ENCODE measurements at regions not wholly inside any gene's neighbourhood (a gene's known extent, or its start where the extent isn't known, plus 50 kb on each side); places are given as distances from the start of the nearest gene placed in this dataset.

- TF ChIP-seq EZH2 (IDR thresholded peaks at IDR 0.05) (no peak), FOXP2 (optimal IDR thresholded peaks at IDR 0.05; ENCODE audit: control extremely low read depth, extremely low read length, insufficient read depth) (no peak)
These were observed 82.5 kb upstream of the PLEKHG1 start for GRCh38 chr6:150517175-150517574.
